Tibial artery (tissue), 4 donors: ENCODE measurements at regions not wholly inside any gene's neighbourhood (a gene's known extent, or its start where the extent isn't known, plus 50 kb on each side); places are given as distances from the start of the nearest gene placed in this dataset.

ENCODE experiments used
- DNase-seq, 2 donors: peaks; one replicate each; pipeline ENCODE4 v3.0.0-alpha.2; 2019
- H3K27ac ChIP-seq, 2 donors: fragments of 200-600 bp; sonication (generic) in 1 of 2; 1 replicate in 1 of 2; 2 replicates in 1 of 2; pipeline ENCODE4 v1.5.1; 2018 to 2019; ENCODE audit warnings: mild to moderate bottlenecking in 1 of 2
- H3K27me3 ChIP-seq, 2 donors: fragments of 200-600 bp; sonication (generic) in 1 of 2; one replicate each; pipeline versions ENCODE4 v1.5.1 to v1.6.0; 2016 to 2019
- H3K36me3 ChIP-seq, 3 donors: fragments of 200-600 bp; sonication (generic) in 2 of 3; one replicate each; pipeline ENCODE4 v1.5.1; 2016 to 2019; ENCODE audit warnings: mild to moderate bottlenecking in 2 of 3
- H3K4me1 ChIP-seq, 4 donors: fragments of 200-600 bp; sonication (generic) in 2 of 4; 1 replicate in 3 of 4; 2 replicates in 1 of 4; pipeline ENCODE4 v1.5.1; 2016 to 2019
- H3K4me3 ChIP-seq, 2 donors: fragments of 200-600 bp; sonication (generic) in 1 of 2; 1 replicate in 1 of 2; 2 replicates in 1 of 2; pipeline ENCODE4 v1.5.1; 2018 to 2019; ENCODE audit warnings: mild to moderate bottlenecking in 2 of 2
- H3K9me3 ChIP-seq, 3 donors: fragments of 200-600 bp; sonication (generic) in 1 of 3; one replicate each; pipeline ENCODE4 v1.5.1; 2016 to 2019
- intact Hi-C: fragments of 100-400 bp; cut with DNase I; formaldehyde crosslinking; loops from one replicate; pipeline ENCODE4 v1.15.0; 2023; ENCODE audit warnings: low total_unique reads
- TF ChIP-seq, protein P1 (sequence below), 2 experiments: fragments of 200-600 bp in 1 of 2; fragments of 450-650 bp in 1 of 2; IDR thresholded peaks; one replicate each; pipeline ENCODE4 v1.5.1; 2017 to 2019; ENCODE audit warnings: antibody characterized with exemption in 2 of 2, mild to moderate bottlenecking in 1 of 2, moderate library complexity in 1 of 2

DNA sequence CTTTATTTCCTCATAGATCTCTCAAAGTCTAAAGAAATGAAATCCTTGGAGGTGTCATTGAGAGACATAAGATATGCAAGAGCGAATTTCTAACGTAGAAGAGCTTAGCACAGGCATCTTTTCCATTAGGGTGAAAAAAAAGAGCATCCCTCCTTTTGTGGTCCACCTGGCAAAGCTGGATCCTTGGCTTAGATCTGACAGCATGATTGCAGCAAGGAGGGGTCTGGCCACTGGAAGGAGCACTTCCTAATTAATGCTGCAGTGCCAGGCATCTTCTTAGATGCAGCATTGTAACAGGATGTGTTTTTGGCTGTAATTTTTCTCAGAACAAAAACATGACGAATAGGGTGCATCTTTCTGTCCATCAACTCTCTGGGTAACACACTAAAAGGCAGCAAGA lies 60.1 kb upstream of the TFAP2D start:
- Histone ChIP-seq H3K27ac (no peak overlapping the region), H3K36me3 (no peaks in the 10 kb centered on the region), H3K27me3 (no peaks in the 10 kb centered on the region), H3K4me3 (no peak overlapping the region), H3K9me3 (peaks cover 0 to 8% (median 7%) of the 10 kb centered on the region in 3 donors), H3K4me1 (no peaks in the 10 kb centered on the region)
- TF ChIP-seq, protein P1, sequence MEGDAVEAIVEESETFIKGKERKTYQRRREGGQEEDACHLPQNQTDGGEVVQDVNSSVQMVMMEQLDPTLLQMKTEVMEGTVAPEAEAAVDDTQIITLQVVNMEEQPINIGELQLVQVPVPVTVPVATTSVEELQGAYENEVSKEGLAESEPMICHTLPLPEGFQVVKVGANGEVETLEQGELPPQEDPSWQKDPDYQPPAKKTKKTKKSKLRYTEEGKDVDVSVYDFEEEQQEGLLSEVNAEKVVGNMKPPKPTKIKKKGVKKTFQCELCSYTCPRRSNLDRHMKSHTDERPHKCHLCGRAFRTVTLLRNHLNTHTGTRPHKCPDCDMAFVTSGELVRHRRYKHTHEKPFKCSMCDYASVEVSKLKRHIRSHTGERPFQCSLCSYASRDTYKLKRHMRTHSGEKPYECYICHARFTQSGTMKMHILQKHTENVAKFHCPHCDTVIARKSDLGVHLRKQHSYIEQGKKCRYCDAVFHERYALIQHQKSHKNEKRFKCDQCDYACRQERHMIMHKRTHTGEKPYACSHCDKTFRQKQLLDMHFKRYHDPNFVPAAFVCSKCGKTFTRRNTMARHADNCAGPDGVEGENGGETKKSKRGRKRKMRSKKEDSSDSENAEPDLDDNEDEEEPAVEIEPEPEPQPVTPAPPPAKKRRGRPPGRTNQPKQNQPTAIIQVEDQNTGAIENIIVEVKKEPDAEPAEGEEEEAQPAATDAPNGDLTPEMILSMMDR (IDR thresholded peaks at IDR 0.05) = no peak
- no peak for DNase-seq
- intact Hi-C loops = no loop called here

DNA sequence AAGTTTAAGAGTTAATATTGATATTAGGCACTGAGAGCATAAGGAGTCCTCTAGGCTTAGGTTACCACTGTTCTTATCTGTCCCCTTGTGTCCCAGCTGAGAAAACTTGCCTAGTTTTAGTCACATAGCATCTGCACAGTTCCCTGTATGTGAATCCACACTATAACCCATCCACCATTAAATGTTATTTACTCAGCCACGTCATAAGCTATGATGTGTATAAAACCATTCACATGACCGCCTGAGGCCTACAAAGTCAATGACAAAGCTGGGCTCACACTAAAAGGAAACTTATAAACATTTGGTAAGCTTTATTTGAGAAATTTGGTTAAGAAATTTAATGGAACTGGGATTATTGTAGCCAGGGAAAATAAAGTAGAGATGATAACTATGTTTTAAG lies 59.2 kb upstream of the TFAP2D start:
- no peak overlapping the region for H3K27ac ChIP-seq
- no peaks in the 10 kb centered on the region for H3K27me3 ChIP-seq
- no peaks in the 10 kb centered on the region for H3K4me1 ChIP-seq
- DNase-seq = no peak
- H3K9me3 ChIP-seq = peaks cover 0 to 5% (median 4%) of the 10 kb centered on the region in 3 donors
- TF ChIP-seq, protein P1 (IDR thresholded peaks at IDR 0.05) = no peak
- H3K36me3 ChIP-seq = no peaks in the 10 kb centered on the region
- no peak overlapping the region for H3K4me3 ChIP-seq
- intact Hi-C loops = no loop called here

DNA sequence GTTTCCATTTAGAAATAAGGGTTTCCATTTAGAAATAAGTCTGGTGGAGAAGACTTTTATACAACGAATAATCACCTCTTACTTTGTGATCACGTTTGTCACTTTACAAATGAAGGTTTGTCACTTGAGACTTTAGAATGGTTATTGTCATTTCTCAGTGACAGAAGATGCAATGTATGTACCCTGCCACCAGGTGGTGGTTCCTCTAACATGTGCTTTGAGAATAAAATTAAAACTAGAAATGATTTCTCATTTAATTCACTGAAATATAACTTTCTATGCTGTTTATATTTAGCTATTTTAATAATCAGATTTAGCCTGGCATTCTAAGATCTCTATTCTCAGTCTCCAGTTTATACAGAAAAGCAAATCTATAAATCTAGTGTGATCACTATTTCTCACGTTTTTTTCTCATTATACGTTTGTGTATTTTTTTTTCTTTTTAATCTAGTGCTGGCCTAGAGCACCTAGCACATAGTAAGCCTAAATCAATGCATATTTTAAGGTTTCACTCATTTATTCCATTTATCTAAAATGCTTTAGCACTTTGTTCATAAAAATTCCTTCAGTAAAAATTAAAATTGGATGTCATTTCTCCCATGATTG lies 57.4 kb upstream of the TFAP2D start:
- Histone ChIP-seq H3K9me3 (no peaks in the 10 kb centered on the region), H3K27me3 (no peaks in the 10 kb centered on the region), H3K4me3 (no peak overlapping the region), H3K4me1 (no peaks in the 10 kb centered on the region), H3K36me3 (no peaks in the 10 kb centered on the region), H3K27ac (no peak overlapping the region)
- DNase-seq = no peak
- intact Hi-C loops = no loop called here
- TF ChIP-seq, protein P1 (IDR thresholded peaks at IDR 0.05) = peak; percentile 28 to 37

DNA sequence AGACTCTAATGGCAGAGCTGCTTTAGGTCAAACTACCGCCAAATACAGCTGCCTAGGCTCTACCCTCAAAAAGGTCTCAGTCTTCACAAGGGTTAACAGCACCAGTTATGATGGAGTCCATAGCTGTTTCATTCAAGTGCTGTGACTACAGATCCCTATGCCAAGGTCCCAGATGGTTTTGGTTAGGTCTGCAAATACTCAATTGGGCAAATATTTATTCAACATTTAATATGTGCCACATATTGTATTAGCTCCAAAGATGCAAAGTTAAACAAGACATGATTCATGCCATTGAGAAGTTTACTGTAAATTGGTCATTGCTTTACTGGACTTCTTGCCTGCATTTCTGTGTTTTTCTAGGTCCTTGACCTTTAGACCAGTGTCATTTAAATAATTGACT lies 55.8 kb upstream of the TFAP2D start:
- Histone ChIP-seq H3K27me3 (no peaks in the 10 kb centered on the region), H3K4me3 (no peak overlapping the region), H3K9me3 (no peaks in the 10 kb centered on the region), H3K36me3 (no peaks in the 10 kb centered on the region), H3K4me1 (no peaks in the 10 kb centered on the region), H3K27ac (no peak overlapping the region)
- DNase-seq = no peak
- intact Hi-C loops = no loop called here
- TF ChIP-seq, protein P1 (IDR thresholded peaks at IDR 0.05) = no peak

DNA sequence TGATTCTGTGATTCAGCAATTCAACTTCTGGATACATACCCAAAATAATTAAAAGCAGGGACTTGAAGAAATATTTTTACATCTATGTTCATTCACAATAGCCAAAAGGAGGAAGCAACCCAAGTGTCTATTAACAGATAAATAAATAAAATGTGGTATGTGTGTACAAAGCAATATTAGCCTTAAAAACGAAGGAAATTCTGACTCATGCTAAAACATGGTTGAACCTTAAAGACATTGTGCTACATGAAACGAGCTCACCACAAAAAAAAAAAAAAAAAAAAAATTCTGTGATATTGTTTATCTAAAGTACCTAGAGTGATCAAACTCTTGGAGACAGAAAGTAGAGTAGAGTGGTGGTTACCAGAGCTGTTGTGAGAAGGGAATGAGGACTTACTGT lies 54.8 kb upstream of the TFAP2D start:
- intact Hi-C loops = no loop called here
- TF ChIP-seq, protein P1 (IDR thresholded peaks at IDR 0.05) = no peak
- no peak for DNase-seq

DNA sequence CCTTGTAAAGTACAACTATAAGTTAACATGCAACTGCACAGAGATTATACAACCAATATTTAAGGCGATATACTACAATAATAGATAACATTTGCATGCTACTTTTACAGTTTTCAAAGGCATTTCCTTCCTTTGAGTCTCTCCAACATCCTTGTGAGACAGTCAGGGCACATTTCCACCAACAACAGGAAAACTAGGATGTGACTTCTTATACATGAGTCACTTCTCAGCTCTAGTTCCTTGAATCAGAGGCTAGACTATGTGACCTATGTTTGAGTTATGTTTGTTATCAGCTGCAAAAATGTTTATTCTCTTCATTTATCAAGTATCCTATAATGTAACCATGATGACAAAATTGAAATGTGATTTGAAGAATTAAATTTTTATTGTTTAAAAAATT lies 51.7 kb upstream of the TFAP2D start:
- no peaks in the 10 kb centered on the region for H3K27me3 ChIP-seq
- H3K36me3 ChIP-seq = no peaks in the 10 kb centered on the region
- H3K9me3 ChIP-seq = no peaks in the 10 kb centered on the region
- intact Hi-C loops = no loop called here
- no peak overlapping the region for H3K4me3 ChIP-seq
- DNase-seq = no peak
- no peak overlapping the region for H3K27ac ChIP-seq
- TF ChIP-seq, protein P1 (IDR thresholded peaks at IDR 0.05) = no peak
- no peaks in the 10 kb centered on the region for H3K4me1 ChIP-seq

More for the DNA sequence above, 54.8 kb upstream of the TFAP2D start:
- H3K27ac ChIP-seq = no peak overlapping the region
- H3K36me3 ChIP-seq = no peaks in the 10 kb centered on the region
- H3K4me3 ChIP-seq = no peak overlapping the region
- no peaks in the 10 kb centered on the region for H3K4me1 ChIP-seq
- no peaks in the 10 kb centered on the region for H3K27me3 ChIP-seq
- H3K9me3 ChIP-seq = no peaks in the 10 kb centered on the region
